ENCODE measurements at regions not wholly inside any gene's neighbourhood (a gene's known extent, or its start where the extent isn't known, plus 50 kb on each side); places are given as distances from the start of the nearest gene placed in this dataset.

GRCh38 chr3:41141433-41142167 is 57.7 kb upstream of the CTNNB1 start:
- TF ChIP-seq CTCF (IDR thresholded peaks at IDR 0.05) (no peak), POLR2AphosphoS5 (IDR thresholded peaks at IDR 0.05; ENCODE audit: insufficient read depth in 1 of 2, low read depth in 1 of 2) (no peak)
